ENCODE measurements at regions not wholly inside any gene's neighbourhood (a gene's known extent, or its start where the extent isn't known, plus 50 kb on each side); places are given as distances from the start of the nearest gene placed in this dataset.

- Histone ChIP-seq H3K4me3 (no peak overlapping the region), H3K4me1 (replicated peaks in 1 of 2) (no peaks in the 10 kb centered on the region), H3K27me3 (no peaks in the 10 kb centered on the region), H3K36me3 (replicated peaks in 1 of 2) (no peaks in the 10 kb centered on the region), H3K9me3 (replicated peaks in 1 of 3) (no peaks in the 10 kb centered on the region), H3K27ac (no peak overlapping the region)
- no peak for DNase-seq
- TF ChIP-seq POLR2A (IDR thresholded peaks at IDR 0.05) (no peak), CTCF (IDR thresholded peaks at IDR 0.05) (no peak)
- intact Hi-C loops (cut with DNase I) = no loop called here
- 70 to 88% (median 80%) methylated on average over 3 of the region's 3 CpGs for WGBS, 4 donors
Measured at GRCh38 chr7:115233809-115234208, 311.9 kb downstream of the MDFIC start.

DNA sequence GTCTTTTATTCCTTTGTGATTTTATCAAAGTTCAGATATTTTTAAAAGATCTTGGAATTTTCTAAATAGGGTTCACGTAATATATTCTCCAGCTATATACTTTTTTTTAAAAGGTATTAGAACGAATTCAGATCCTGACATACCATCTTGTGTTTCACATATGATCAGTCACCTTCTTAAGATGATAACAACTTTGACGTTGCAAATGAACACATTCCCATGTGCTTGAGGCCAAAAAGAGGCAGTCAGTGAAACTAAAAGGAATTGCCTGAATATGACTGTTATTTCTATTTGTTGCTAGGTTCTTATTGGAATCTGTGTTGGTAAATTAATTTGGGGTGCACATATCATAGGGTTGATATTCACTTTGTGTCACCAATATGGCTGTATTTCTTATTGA is 310.1 kb downstream of the MDFIC start:
- intact Hi-C loops (cut with DNase I) = no loop called here
- H3K4me3 ChIP-seq = no peak overlapping the region
- no peaks in the 10 kb centered on the region for H3K36me3 ChIP-seq (replicated peaks in 1 of 2)
- 73 to 85% (median 79%) methylated on average over 3 of the region's 3 CpGs for WGBS, 4 donors
- DNase-seq = no peak
- H3K4me1 ChIP-seq (replicated peaks in 1 of 2) = no peaks in the 10 kb centered on the region
- H3K27me3 ChIP-seq = no peaks in the 10 kb centered on the region
- no peak overlapping the region for H3K27ac ChIP-seq
- TF ChIP-seq CTCF (IDR thresholded peaks at IDR 0.05) (no peak), POLR2A (IDR thresholded peaks at IDR 0.05) (no peak)
- H3K9me3 ChIP-seq (replicated peaks in 1 of 3) = no peaks in the 10 kb centered on the region

GRCh38 chr7:115230882-115231571 is 309.1 kb downstream of the MDFIC start:
- TF ChIP-seq POLR2A (IDR thresholded peaks at IDR 0.05) = no peak
- no peak for TF ChIP-seq CTCF (IDR thresholded peaks at IDR 0.05)
- H3K27ac ChIP-seq = no peak overlapping the region
- peak in 1 of 7 donors; percentile 1 for DNase-seq
- H3K4me3 ChIP-seq = no peak overlapping the region
- no peaks in the 10 kb centered on the region for H3K9me3 ChIP-seq (replicated peaks in 1 of 3)
- intact Hi-C loops (cut with DNase I) = no loop called here
- H3K27me3 ChIP-seq = no peaks in the 10 kb centered on the region
- WGBS, 4 donors = 15 to 42% (median 30%) methylated on average over 1 of the region's 1 CpG
- no peaks in the 10 kb centered on the region for H3K36me3 ChIP-seq (replicated peaks in 1 of 2)
- no peaks in the 10 kb centered on the region for H3K4me1 ChIP-seq (replicated peaks in 1 of 2)

DNA sequence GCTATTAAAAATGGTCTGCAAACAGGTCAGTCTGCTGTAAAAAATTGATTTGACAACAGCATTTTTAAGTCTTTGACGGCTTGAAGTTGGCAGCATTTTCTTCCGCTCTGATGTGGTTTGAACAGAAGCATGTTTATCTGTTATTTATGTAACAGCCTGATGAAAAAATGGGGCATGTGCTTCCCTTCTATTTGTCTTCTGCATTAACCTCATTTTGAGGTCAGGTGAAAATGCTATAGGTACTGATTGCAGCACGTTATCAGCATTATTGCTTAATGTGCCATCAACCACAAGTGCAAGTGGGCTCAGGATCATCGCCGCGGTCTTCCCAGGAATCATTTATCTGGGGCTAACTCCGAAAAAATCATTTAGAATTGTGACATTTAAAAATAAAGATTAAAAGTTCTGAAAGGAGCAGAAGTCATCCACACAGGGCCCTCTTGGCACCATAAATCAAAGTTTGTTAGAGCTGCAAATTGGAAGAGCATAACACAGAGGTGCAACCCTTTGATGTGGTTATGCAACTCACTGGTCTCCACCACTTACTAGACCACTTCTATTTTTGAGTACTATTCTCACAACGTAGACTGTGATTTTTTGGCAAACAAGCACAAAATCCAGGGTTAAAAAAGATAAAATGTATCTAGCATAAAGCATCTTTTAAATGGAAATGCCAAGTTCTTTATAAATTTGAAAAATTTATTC is 307.7 kb downstream of the MDFIC start:
- DNase-seq = no peak
- TF ChIP-seq POLR2A (IDR thresholded peaks at IDR 0.05) (no peak), CTCF (IDR thresholded peaks at IDR 0.05) (no peak)
- no peaks in the 10 kb centered on the region for H3K27me3 ChIP-seq
- no peaks in the 10 kb centered on the region for H3K9me3 ChIP-seq (replicated peaks in 1 of 3)
- no peaks in the 10 kb centered on the region for H3K36me3 ChIP-seq (replicated peaks in 1 of 2)
- H3K27ac ChIP-seq = no peak overlapping the region
- H3K4me1 ChIP-seq (replicated peaks in 1 of 2) = no peaks in the 10 kb centered on the region
- no peak overlapping the region for H3K4me3 ChIP-seq
- WGBS, 4 donors = 55 to 72% (median 67%) methylated on average over 8 of the region's 8 CpGs
- intact Hi-C loops (cut with DNase I) = no loop called here
